ENCODE measurements at regions not wholly inside any gene's neighbourhood (a gene's known extent, or its start where the extent isn't known, plus 50 kb on each side); places are given as distances from the start of the nearest gene placed in this dataset.
A peak's percentile ranks its signal among the peaks of the same experiment; 100 is the strongest.

GRCh38 chr2:66070721-66071602 lies 364.0 kb upstream of the MEIS1 start:
- Histone ChIP-seq H3K27ac (ENCODE audit: low read depth, low read length) (no peak overlapping the region), H3K4me1 (ENCODE audit: control insufficient read depth, insufficient read depth, low read length) (peaks cover 3% of the 10 kb centered on the region)

GRCh38 chr2:66069937-66070720 lies 364.8 kb upstream of the MEIS1 start:
- no peak for DNase-seq (ENCODE audit: low read depth in 4 of 6, low spot score in 6 of 6)
- peaks cover 2% of the 10 kb centered on the region for H3K27me3 ChIP-seq (ENCODE audit: control insufficient read depth, insufficient read depth, low read length)
- no peaks in the 10 kb centered on the region for H3K36me3 ChIP-seq (ENCODE audit: control insufficient read depth, insufficient read depth, low read length)
- no peak overlapping the region for H3K4me3 ChIP-seq (ENCODE audit: low read depth, low read length)
- WGBS (ENCODE audit: insufficient coverage), result 100% methylated on average over 1 of the region's 2 CpGs
- H3K9me3 ChIP-seq (ENCODE audit: control insufficient read depth, insufficient read depth, low read length), result no peaks in the 10 kb centered on the region
- no peak overlapping the region for H3K27ac ChIP-seq (ENCODE audit: low read depth, low read length)
- peaks cover 3% of the 10 kb centered on the region for H3K4me1 ChIP-seq (ENCODE audit: control insufficient read depth, insufficient read depth, low read length)

More at GRCh38 chr2:66070721-66071602, 364.0 kb upstream of the MEIS1 start:
- Histone ChIP-seq H3K9me3 (ENCODE audit: control insufficient read depth, insufficient read depth, low read length) (no peaks in the 10 kb centered on the region), H3K36me3 (ENCODE audit: control insufficient read depth, insufficient read depth, low read length) (no peaks in the 10 kb centered on the region), H3K27me3 (ENCODE audit: control insufficient read depth, insufficient read depth, low read length) (peaks cover 2% of the 10 kb centered on the region), H3K4me3 (ENCODE audit: low read depth, low read length) (no peak overlapping the region)
- WGBS (ENCODE audit: insufficient coverage), result 55% methylated on average over 10 of the region's 21 CpGs
- peak in 1 of 6 donors; percentile 64 for DNase-seq (ENCODE audit: low read depth in 4 of 6, low spot score in 6 of 6)

- no peak overlapping the region for H3K4me3 ChIP-seq (ENCODE audit: low read depth, low read length)
- peaks cover 2% of the 10 kb centered on the region for H3K27me3 ChIP-seq (ENCODE audit: control insufficient read depth, insufficient read depth, low read length)
- H3K27ac ChIP-seq (ENCODE audit: low read depth, low read length), result no peak overlapping the region
- peaks cover 3% of the 10 kb centered on the region for H3K4me1 ChIP-seq (ENCODE audit: control insufficient read depth, insufficient read depth, low read length)
- DNase-seq (ENCODE audit: low read depth in 4 of 6, low spot score in 6 of 6), result no peak
- no peaks in the 10 kb centered on the region for H3K9me3 ChIP-seq (ENCODE audit: control insufficient read depth, insufficient read depth, low read length)
- H3K36me3 ChIP-seq (ENCODE audit: control insufficient read depth, insufficient read depth, low read length), result no peaks in the 10 kb centered on the region
Observed at GRCh38 chr2:66066032-66066431, 368.9 kb upstream of the MEIS1 start.

GRCh38 chr2:66059332-66059731 lies 375.6 kb upstream of the MEIS1 start:
- no peaks in the 10 kb centered on the region for H3K4me1 ChIP-seq (ENCODE audit: control insufficient read depth, insufficient read depth, low read length)
- no peak for DNase-seq (ENCODE audit: low read depth in 4 of 6, low spot score in 6 of 6)
- H3K36me3 ChIP-seq (ENCODE audit: control insufficient read depth, insufficient read depth, low read length), result no peaks in the 10 kb centered on the region
- H3K27ac ChIP-seq (ENCODE audit: low read depth, low read length), result no peak overlapping the region
- H3K9me3 ChIP-seq (ENCODE audit: control insufficient read depth, insufficient read depth, low read length), result no peaks in the 10 kb centered on the region
- H3K27me3 ChIP-seq (ENCODE audit: control insufficient read depth, insufficient read depth, low read length), result no peaks in the 10 kb centered on the region
- H3K4me3 ChIP-seq (ENCODE audit: low read depth, low read length), result no peak overlapping the region

- no peak for DNase-seq (ENCODE audit: low read depth in 4 of 6, low spot score in 6 of 6)
- Histone ChIP-seq H3K27ac (ENCODE audit: low read depth, low read length) (no peak overlapping the region), H3K4me1 (ENCODE audit: control insufficient read depth, insufficient read depth, low read length) (no peaks in the 10 kb centered on the region), H3K27me3 (ENCODE audit: control insufficient read depth, insufficient read depth, low read length) (no peaks in the 10 kb centered on the region), H3K9me3 (ENCODE audit: control insufficient read depth, insufficient read depth, low read length) (no peaks in the 10 kb centered on the region), H3K36me3 (ENCODE audit: control insufficient read depth, insufficient read depth, low read length) (no peaks in the 10 kb centered on the region), H3K4me3 (ENCODE audit: low read depth, low read length) (no peak overlapping the region)
- 93% methylated on average over 4 of the region's 4 CpGs for WGBS (ENCODE audit: insufficient coverage)
Observed at GRCh38 chr2:66058675-66059074, 376.2 kb upstream of the MEIS1 start.

GRCh38 chr2:66057844-66058243 lies 377.1 kb upstream of the MEIS1 start:
- Histone ChIP-seq H3K36me3 (ENCODE audit: control insufficient read depth, insufficient read depth, low read length) (no peaks in the 10 kb centered on the region), H3K4me3 (ENCODE audit: low read depth, low read length) (no peak overlapping the region), H3K4me1 (ENCODE audit: control insufficient read depth, insufficient read depth, low read length) (no peaks in the 10 kb centered on the region), H3K27me3 (ENCODE audit: control insufficient read depth, insufficient read depth, low read length) (no peaks in the 10 kb centered on the region), H3K9me3 (ENCODE audit: control insufficient read depth, insufficient read depth, low read length) (no peaks in the 10 kb centered on the region), H3K27ac (ENCODE audit: low read depth, low read length) (no peak overlapping the region)
- no CpG with 5 or more reads among the region's 1 CpG for WGBS (ENCODE audit: insufficient coverage)
- no peak for DNase-seq (ENCODE audit: low read depth in 4 of 6, low spot score in 6 of 6)

- Histone ChIP-seq H3K4me3 (ENCODE audit: low read depth, low read length) (no peak overlapping the region), H3K27me3 (ENCODE audit: control insufficient read depth, insufficient read depth, low read length) (no peaks in the 10 kb centered on the region), H3K4me1 (ENCODE audit: control insufficient read depth, insufficient read depth, low read length) (no peaks in the 10 kb centered on the region), H3K9me3 (ENCODE audit: control insufficient read depth, insufficient read depth, low read length) (no peaks in the 10 kb centered on the region), H3K27ac (ENCODE audit: low read depth, low read length) (no peak overlapping the region), H3K36me3 (ENCODE audit: control insufficient read depth, insufficient read depth, low read length) (no peaks in the 10 kb centered on the region)
- WGBS (ENCODE audit: insufficient coverage), result 80% methylated on average over 3 of the region's 5 CpGs
- DNase-seq (ENCODE audit: low read depth in 4 of 6, low spot score in 6 of 6), result no peak
Observed at GRCh38 chr2:66050392-66050791, 384.5 kb upstream of the MEIS1 start.

GRCh38 chr2:66048667-66049066 lies 386.3 kb upstream of the MEIS1 start:
- WGBS (ENCODE audit: insufficient coverage), result no CpG with 5 or more reads among the region's 3 CpGs
- Histone ChIP-seq H3K27me3 (ENCODE audit: control insufficient read depth, insufficient read depth, low read length) (no peaks in the 10 kb centered on the region), H3K4me3 (ENCODE audit: low read depth, low read length) (no peak overlapping the region), H3K4me1 (ENCODE audit: control insufficient read depth, insufficient read depth, low read length) (no peaks in the 10 kb centered on the region), H3K36me3 (ENCODE audit: control insufficient read depth, insufficient read depth, low read length) (no peaks in the 10 kb centered on the region), H3K27ac (ENCODE audit: low read depth, low read length) (no peak overlapping the region), H3K9me3 (ENCODE audit: control insufficient read depth, insufficient read depth, low read length) (no peaks in the 10 kb centered on the region)
- peak in 1 of 6 donors; percentile 42 for DNase-seq (ENCODE audit: low read depth in 4 of 6, low spot score in 6 of 6)

- Histone ChIP-seq H3K27ac (ENCODE audit: low read depth, low read length) (no peak overlapping the region), H3K27me3 (ENCODE audit: control insufficient read depth, insufficient read depth, low read length) (no peaks in the 10 kb centered on the region)
Observed at GRCh38 chr2:66041902-66042657, 392.8 kb upstream of the MEIS1 start.

More at GRCh38 chr2:66041902-66042657, 392.8 kb upstream of the MEIS1 start:
- Histone ChIP-seq H3K36me3 (ENCODE audit: control insufficient read depth, insufficient read depth, low read length) (no peaks in the 10 kb centered on the region), H3K9me3 (ENCODE audit: control insufficient read depth, insufficient read depth, low read length) (no peaks in the 10 kb centered on the region), H3K4me1 (ENCODE audit: control insufficient read depth, insufficient read depth, low read length) (no peaks in the 10 kb centered on the region), H3K4me3 (ENCODE audit: low read depth, low read length) (no peak overlapping the region)
- DNase-seq (ENCODE audit: low read depth in 4 of 6, low spot score in 6 of 6), result no peak
- WGBS (ENCODE audit: insufficient coverage), result 80% methylated on average over 1 of the region's 7 CpGs
